OCI-LY1 (cell line): ENCODE measurements at regions not wholly inside any gene's neighbourhood (a gene's known extent, or its start where the extent isn't known, plus 50 kb on each side); places are given as distances from the start of the nearest gene placed in this dataset.

Source experiments
- H2AFZ ChIP-seq: fragments of 200-600 bp; sonication (generic), shearing (Covaris generic); 2 replicates; pipeline ENCODE4 v1.6.0; 2014; ENCODE audit warnings: antibody characterized with exemption, mild to moderate bottlenecking, low read length
- H3F3A ChIP-seq: fragments of 200-600 bp; sonication (generic), shearing (Covaris generic); 2 replicates; pipeline ENCODE4 v1.6.0; 2014; ENCODE audit warnings: mild to moderate bottlenecking, antibody characterized with exemption, low read length, moderate library complexity; ENCODE audit not compliant: insufficient read depth
- H3K27ac ChIP-seq: fragments of 200-600 bp; sonication (generic); 2 replicates; pipeline ENCODE4 v1.5.1; 2014; ENCODE audit warnings: low read length, mixed run types, mild to moderate bottlenecking, low read depth; ENCODE audit not compliant: poor library complexity, severe bottlenecking
- H3K27me3 ChIP-seq: fragments of 200-600 bp; sonication (generic); 2 replicates; pipeline ENCODE4 v1.6.0; 2014; ENCODE audit warnings: antibody characterized with exemption, mild to moderate bottlenecking, low read length, moderate library complexity; ENCODE audit not compliant: insufficient read depth
- H3K36me3 ChIP-seq: fragments of 200-600 bp; sonication (generic); 2 replicates; pipeline ENCODE4 v1.6.1; 2014; ENCODE audit warnings: mild to moderate bottlenecking, antibody characterized with exemption, low read length, moderate library complexity, mixed read lengths; ENCODE audit not compliant: insufficient read depth
- H3K4me1 ChIP-seq: fragments of 200-600 bp; sonication (generic); 2 replicates; pipeline ENCODE4 v1.5.1; 2014; ENCODE audit warnings: mild to moderate bottlenecking, low read length, moderate library complexity; ENCODE audit not compliant: insufficient read depth, severe bottlenecking
- H3K4me2 ChIP-seq: fragments of 200-600 bp; sonication (generic), shearing (Covaris generic); 2 replicates; pipeline ENCODE4 v1.6.1; 2014; ENCODE audit warnings: low read length
- H3K4me3 ChIP-seq: fragments of 200-600 bp; sonication (generic); 2 replicates; pipeline ENCODE4 v1.5.1; 2014; ENCODE audit warnings: low read length, low read depth, mild to moderate bottlenecking, mixed read lengths; ENCODE audit not compliant: poor library complexity, severe bottlenecking
- H3K79me2 ChIP-seq: fragments of 200-600 bp; shearing (Covaris generic); 2 replicates; pipeline ENCODE4 v1.6.1; 2016; ENCODE audit warnings: mixed run types, low read length, mixed read lengths; ENCODE audit not compliant: insufficient read depth
- H3K9ac ChIP-seq: fragments of 200-600 bp; sonication (generic), shearing (Covaris generic); 2 replicates; pipeline ENCODE4 v1.6.1; 2014; ENCODE audit warnings: mild to moderate bottlenecking, low read length, mixed read lengths
- H3K9me2 ChIP-seq: fragments of 200-600 bp; sonication (generic), shearing (Covaris generic); 2 replicates; pipeline ENCODE4 v1.6.1; 2014; ENCODE audit warnings: low read depth, mild to moderate bottlenecking, low read length, mixed read lengths
- H3K9me3 ChIP-seq: fragments of 200-600 bp; shearing (Covaris generic); 2 replicates; pipeline ENCODE4 v1.6.1; 2014; ENCODE audit warnings: low read length, mixed read lengths
- H4K20me1 ChIP-seq: fragments of 200-600 bp; sonication (generic), shearing (Covaris generic); 2 replicates; pipeline ENCODE4 v1.6.0; 2016; ENCODE audit warnings: mild to moderate bottlenecking, low read length; ENCODE audit not compliant: insufficient read depth
- CTCF ChIP-seq: fragments of 200-600 bp; sonication (generic), shearing (Covaris generic); IDR thresholded peaks from 2 replicates; pipeline ENCODE4 v1.5.1; 2017; ENCODE audit warnings: mild to moderate bottlenecking, antibody characterized with exemption, low read length, moderate library complexity, mixed read lengths
- EZH2 ChIP-seq: fragments of 200-600 bp; sonication (generic), shearing (Covaris generic); IDR thresholded peaks from 2 replicates; pipeline ENCODE4 v1.8.0; 2017; ENCODE audit warnings: borderline replicate concordance, mixed run types, mild to moderate bottlenecking, antibody characterized with exemption, low read length, moderate library complexity, mixed read lengths

GRCh38 chr4:117481742-117482141 is 396.4 kb upstream of the TRAM1L1 start:
- Histone ChIP-seq H3F3A (no peaks in the 10 kb centered on the region), H3K4me3 (no peak overlapping the region), H3K79me2 (no peaks in the 10 kb centered on the region), H3K9me3 (no peaks in the 10 kb centered on the region), H3K36me3 (no peaks in the 10 kb centered on the region), H4K20me1 (no peaks in the 10 kb centered on the region), H3K9me2 (no peaks in the 10 kb centered on the region), H2AFZ (no peak overlapping the region), H3K9ac (no peak overlapping the region), H3K27ac (no peak overlapping the region), H3K27me3 (no peaks in the 10 kb centered on the region), H3K4me1 (no peaks in the 10 kb centered on the region), H3K4me2 (no peak overlapping the region)
- TF ChIP-seq EZH2 = no peak
- no peak for TF ChIP-seq CTCF

DNA sequence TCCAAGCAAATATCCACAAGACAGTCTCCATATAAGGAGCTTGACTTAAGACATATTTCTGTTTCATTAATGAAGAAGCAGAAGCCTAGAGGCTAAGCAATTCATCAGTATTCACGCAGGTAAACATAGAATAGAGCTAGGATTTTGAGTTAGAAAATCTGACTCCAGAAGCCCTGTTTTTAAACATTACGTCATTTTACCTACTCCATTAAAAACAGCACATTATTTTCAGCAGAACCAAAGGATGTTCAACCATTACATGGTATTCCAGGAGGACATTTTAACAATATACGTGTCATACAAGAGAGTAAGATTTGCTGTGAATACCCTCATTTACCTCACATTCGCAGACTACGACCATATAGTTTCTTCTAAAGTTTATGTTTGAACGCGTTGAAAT is 403.3 kb upstream of the TRAM1L1 start:
- Histone ChIP-seq H3K9ac (no peak overlapping the region), H3K27me3 (no peaks in the 10 kb centered on the region), H3K4me2 (no peak overlapping the region), H2AFZ (no peak overlapping the region), H3K79me2 (no peaks in the 10 kb centered on the region), H3K36me3 (no peaks in the 10 kb centered on the region), H3K27ac (no peak overlapping the region), H3K4me3 (no peak overlapping the region), H3K4me1 (no peaks in the 10 kb centered on the region), H3F3A (no peaks in the 10 kb centered on the region), H3K9me3 (no peaks in the 10 kb centered on the region), H3K9me2 (no peaks in the 10 kb centered on the region), H4K20me1 (no peaks in the 10 kb centered on the region)
- no peak for TF ChIP-seq CTCF
- no peak for TF ChIP-seq EZH2

DNA sequence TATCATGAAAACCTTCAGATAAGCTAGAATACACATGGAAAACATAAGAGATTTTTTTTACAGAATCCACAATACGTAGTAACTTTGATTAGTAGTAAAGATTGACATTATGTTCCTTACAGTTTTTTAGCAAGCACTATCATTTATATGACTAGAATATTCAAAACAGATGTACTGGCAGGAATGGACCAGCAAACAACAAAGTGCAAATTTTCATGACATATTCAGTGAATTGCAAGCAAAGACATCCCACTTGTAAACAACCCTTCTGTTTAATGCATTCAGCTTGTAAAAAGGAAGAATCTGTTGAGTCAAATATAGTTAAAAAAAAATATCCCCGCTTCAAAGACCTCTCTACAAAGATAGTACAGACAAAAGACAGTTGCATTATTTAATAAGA is 403.7 kb upstream of the TRAM1L1 start:
- no peak overlapping the region for H3K9ac ChIP-seq
- H4K20me1 ChIP-seq = no peaks in the 10 kb centered on the region
- no peaks in the 10 kb centered on the region for H3K27me3 ChIP-seq
- no peaks in the 10 kb centered on the region for H3K79me2 ChIP-seq
- H3F3A ChIP-seq = no peaks in the 10 kb centered on the region
- no peaks in the 10 kb centered on the region for H3K4me1 ChIP-seq
- no peak overlapping the region for H3K4me2 ChIP-seq
- no peaks in the 10 kb centered on the region for H3K9me2 ChIP-seq
- no peaks in the 10 kb centered on the region for H3K36me3 ChIP-seq
- no peaks in the 10 kb centered on the region for H3K9me3 ChIP-seq
- H2AFZ ChIP-seq = no peak overlapping the region
- H3K4me3 ChIP-seq = no peak overlapping the region
- TF ChIP-seq EZH2 (no peak), CTCF (no peak)
- H3K27ac ChIP-seq = no peak overlapping the region
